H1 (cell line): ENCODE measurements at regions not wholly inside any gene's neighbourhood (a gene's known extent, or its start where the extent isn't known, plus 50 kb on each side); places are given as distances from the start of the nearest gene placed in this dataset.

ENCODE experiments used
- CBX8 ChIP-seq: fragments of 300-800, 300-1000 bp; sonication (generic); IDR thresholded peaks from 2 replicates; pipeline ENCODE4 v1.7.1; 2016; ENCODE audit warnings: low read depth, low read length, borderline replicate concordance
- CHD7 ChIP-seq: fragments of 300-600 bp; sonication (generic); IDR thresholded peaks from 2 replicates; pipeline ENCODE4 v1.7.1; 2012; ENCODE audit warnings: low read length, moderate library complexity, mild to moderate bottlenecking, inconsistent platforms; ENCODE audit not compliant: insufficient replicate concordance
- JUN ChIP-seq: IDR thresholded peaks from 2 replicates; pipeline ENCODE4 v1.6.1; 2011; ENCODE audit warnings: low read depth, mild to moderate bottlenecking, improper control_type of control experiment, low read length
- NRF1 ChIP-seq: IDR thresholded peaks from 2 replicates; pipeline ENCODE4 v1.6.1; 2011; ENCODE audit warnings: mild to moderate bottlenecking, low read depth, low read length, improper control_type of control experiment
- YY1 ChIP-seq: IDR thresholded peaks from 2 replicates; pipeline ENCODE4 v1.6.1; 2011; ENCODE audit warnings: low read depth, mild to moderate bottlenecking, low read length
- ZNF274 ChIP-seq: IDR thresholded peaks from 2 replicates; pipeline ENCODE4 v1.7.0; 2012; ENCODE audit warnings: low read length, borderline replicate concordance; ENCODE audit errors: extremely low read depth

DNA sequence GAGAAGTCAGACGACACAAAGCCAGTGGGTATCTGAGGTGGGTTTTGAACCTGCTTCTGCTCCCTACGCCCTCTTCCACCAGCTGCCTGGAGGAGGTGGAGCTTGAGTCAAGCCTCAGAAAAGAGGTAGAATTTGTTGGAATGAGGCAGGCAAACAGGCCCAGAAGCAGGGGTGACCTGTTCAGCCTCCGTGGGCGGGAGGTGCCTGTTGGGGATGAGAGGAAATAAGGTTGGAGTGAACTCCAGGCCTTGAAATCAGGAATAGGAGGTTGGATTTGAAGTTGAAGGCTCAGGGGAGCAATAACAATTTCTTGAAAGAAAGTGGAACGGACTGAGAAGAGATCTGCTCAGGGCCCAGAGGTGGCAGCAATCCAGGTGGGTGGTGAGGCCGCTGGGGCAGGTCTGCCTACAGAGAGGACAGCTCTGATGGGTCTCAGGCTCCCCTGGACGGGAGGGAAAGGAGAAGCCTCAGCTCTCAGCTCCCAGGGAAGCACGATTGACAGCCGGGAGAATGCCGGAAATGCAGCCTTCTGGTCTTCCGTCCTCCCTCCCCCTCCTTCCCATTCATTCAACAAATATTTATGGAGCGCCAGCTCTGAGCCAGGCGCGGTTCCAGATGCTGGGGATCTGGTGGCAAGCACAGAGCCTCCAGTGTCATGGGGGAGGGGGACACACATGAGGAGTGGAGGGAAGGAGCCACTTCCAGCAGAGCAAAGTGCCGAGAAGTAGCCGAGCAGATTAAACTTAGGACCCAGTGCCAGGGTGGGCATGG, 61.9 kb upstream of the CIBAR2 start (continued):
- TF ChIP-seq CHD7 = no peak
- no peak for TF ChIP-seq CBX8
- no peak for TF ChIP-seq YY1
- TF ChIP-seq ZNF274 = no peak
- no peak for TF ChIP-seq JUN
- TF ChIP-seq NRF1 = no peak
